GM06990 (cell line): ENCODE measurements at regions not wholly inside any gene's neighbourhood (a gene's known extent, or its start where the extent isn't known, plus 50 kb on each side); places are given as distances from the start of the nearest gene placed in this dataset.

Experiments used
- DNase-seq: peaks from one replicate; pipeline ENCODE4 v3.0.0-alpha.2; 2011; ENCODE audit not compliant: insufficient read length; ENCODE audit errors: extremely low read depth
- H3K27me3 ChIP-seq: replicated peaks from 2 replicates; pipeline ENCODE4 v1.6.0; 2011; ENCODE audit warnings: low read length; ENCODE audit not compliant: control insufficient read depth, insufficient read depth
- H3K36me3 ChIP-seq: 2 replicates; pipeline ENCODE4 v1.5.1; 2011; ENCODE audit warnings: low read length; ENCODE audit not compliant: control insufficient read depth, insufficient read depth
- H3K4me3 ChIP-seq: replicated peaks from 2 replicates; pipeline ENCODE4 v1.5.1; 2011; ENCODE audit warnings: low read depth, mild to moderate bottlenecking, control low read depth, low read length
- CTCF ChIP-seq: IDR thresholded peaks from 2 replicates; pipeline ENCODE4 v1.5.1; 2011; ENCODE audit warnings: low read length, control low read depth, mild to moderate bottlenecking, inconsistent platforms; ENCODE audit not compliant: insufficient read depth, poor library complexity, severe bottlenecking

GRCh38 chrX:113009837-113010236 lies 169.2 kb upstream of the AMOT start:
- no peak for TF ChIP-seq CTCF
- Histone ChIP-seq H3K27me3 (no peaks in the 10 kb centered on the region), H3K4me3 (no peak overlapping the region), H3K36me3 (no peaks in the 10 kb centered on the region)
- DNase-seq: no peak

GRCh38 chrX:113009029-113009428 lies 168.4 kb upstream of the AMOT start:
- Histone ChIP-seq H3K36me3 (no peaks in the 10 kb centered on the region), H3K27me3 (no peaks in the 10 kb centered on the region), H3K4me3 (no peak overlapping the region)
- TF ChIP-seq CTCF: no peak
- no peak for DNase-seq

GRCh38 chrX:113001836-113002235 lies 161.2 kb upstream of the AMOT start:
- Histone ChIP-seq H3K36me3 (no peaks in the 10 kb centered on the region), H3K27me3 (no peaks in the 10 kb centered on the region), H3K4me3 (no peak overlapping the region)
- TF ChIP-seq CTCF: no peak
- no peak for DNase-seq

GRCh38 chrX:112997991-112998390 lies 157.4 kb upstream of the AMOT start:
- no peak for DNase-seq
- no peaks in the 10 kb centered on the region for H3K27me3 ChIP-seq

GRCh38 chrX:112991801-112992200 lies 151.2 kb upstream of the AMOT start:
- DNase-seq: no peak

More at GRCh38 chrX:112997991-112998390, 157.4 kb upstream of the AMOT start:
- H3K4me3 ChIP-seq: no peak overlapping the region
- H3K36me3 ChIP-seq: no peaks in the 10 kb centered on the region
- no peak for TF ChIP-seq CTCF

More at GRCh38 chrX:112991801-112992200, 151.2 kb upstream of the AMOT start:
- H3K4me3 ChIP-seq: no peak overlapping the region
- TF ChIP-seq CTCF: no peak
- no peaks in the 10 kb centered on the region for H3K36me3 ChIP-seq
- H3K27me3 ChIP-seq: no peaks in the 10 kb centered on the region
